ENCODE measurements at regions not wholly inside any gene's neighbourhood (a gene's known extent, or its start where the extent isn't known, plus 50 kb on each side); places are given as distances from the start of the nearest gene placed in this dataset.

- Histone ChIP-seq H3K9ac (ENCODE audit: low read depth, low read length, poor library complexity, severe bottlenecking) (no peak overlapping the region), H3K79me2 (ENCODE audit: insufficient read depth, low read length) (no peaks in the 10 kb centered on the region), H2AFZ (ENCODE audit: low read length) (no peak overlapping the region), H4K20me1 (ENCODE audit: insufficient read depth, low read length, poor library complexity, severe bottlenecking) (no peaks in the 10 kb centered on the region), H3K4me2 (ENCODE audit: low read depth, low read length, poor library complexity, severe bottlenecking) (no peak overlapping the region), H3K27me3 (ENCODE audit: insufficient read depth, low read length, poor library complexity, severe bottlenecking) (no peaks in the 10 kb centered on the region), H3F3A (ENCODE audit: low read depth) (no peaks in the 10 kb centered on the region), H3K4me3 (ENCODE audit: low read length, poor library complexity, severe bottlenecking) (no peak overlapping the region), H3K9me3 (ENCODE audit: insufficient read depth, low read depth, low read length) (no peaks in the 10 kb centered on the region), H3K4me1 (ENCODE audit: insufficient read depth, low read length, poor library complexity, severe bottlenecking) (no peaks in the 10 kb centered on the region), H3K36me3 (ENCODE audit: insufficient read depth, low read length) (no peaks in the 10 kb centered on the region), H3K9me2 (replicated peaks; ENCODE audit: low read depth, low read length) (0 out of 2 replicates have a peak, but pooled peaks cover 5% of the 10 kb centered on the region)
- TF ChIP-seq CTCF (conservative IDR thresholded peaks at IDR 0.05; ENCODE audit: low read length): no peak
- no peak for TF ChIP-seq EZH2phosphoT487 (IDR thresholded peaks at IDR 0.05; ENCODE audit: borderline replicate concordance)
Measured at GRCh38 chr4:166399021-166399420, 526.0 kb downstream of the TLL1 start.

- no peak for TF ChIP-seq CTCF (conservative IDR thresholded peaks at IDR 0.05; ENCODE audit: low read length)
- TF ChIP-seq EZH2phosphoT487 (IDR thresholded peaks at IDR 0.05; ENCODE audit: borderline replicate concordance): no peak
- 0 out of 2 replicates have a peak, but pooled peaks cover 5% of the 10 kb centered on the region for H3K9me2 ChIP-seq (replicated peaks; ENCODE audit: low read depth, low read length)
- no peaks in the 10 kb centered on the region for H3K4me1 ChIP-seq (ENCODE audit: insufficient read depth, low read length, poor library complexity, severe bottlenecking)
Measured at GRCh38 chr4:166400270-166400894, 527.3 kb downstream of the TLL1 start.

GRCh38 chr4:166413356-166413755 is 540.3 kb downstream of the TLL1 start:
- TF ChIP-seq EZH2phosphoT487 (IDR thresholded peaks at IDR 0.05; ENCODE audit: borderline replicate concordance) (no peak), CTCF (conservative IDR thresholded peaks at IDR 0.05; ENCODE audit: low read length) (no peak)
- no peaks in the 10 kb centered on the region for H3K9me3 ChIP-seq (ENCODE audit: insufficient read depth, low read depth, low read length)

More at GRCh38 chr4:166400270-166400894, 527.3 kb downstream of the TLL1 start:
- Histone ChIP-seq H3K4me2 (ENCODE audit: low read depth, low read length, poor library complexity, severe bottlenecking) (no peak overlapping the region), H3K9me3 (ENCODE audit: insufficient read depth, low read depth, low read length) (no peaks in the 10 kb centered on the region), H2AFZ (ENCODE audit: low read length) (no peak overlapping the region), H3K9ac (ENCODE audit: low read depth, low read length, poor library complexity, severe bottlenecking) (no peak overlapping the region), H3F3A (ENCODE audit: low read depth) (no peaks in the 10 kb centered on the region), H3K79me2 (ENCODE audit: insufficient read depth, low read length) (no peaks in the 10 kb centered on the region), H3K36me3 (ENCODE audit: insufficient read depth, low read length) (no peaks in the 10 kb centered on the region), H3K4me3 (ENCODE audit: low read length, poor library complexity, severe bottlenecking) (no peak overlapping the region), H3K27me3 (ENCODE audit: insufficient read depth, low read length, poor library complexity, severe bottlenecking) (no peaks in the 10 kb centered on the region), H4K20me1 (ENCODE audit: insufficient read depth, low read length, poor library complexity, severe bottlenecking) (no peaks in the 10 kb centered on the region)

More at GRCh38 chr4:166413356-166413755, 540.3 kb downstream of the TLL1 start:
- H3K4me1 ChIP-seq (ENCODE audit: insufficient read depth, low read length, poor library complexity, severe bottlenecking): no peaks in the 10 kb centered on the region
- H3K4me2 ChIP-seq (ENCODE audit: low read depth, low read length, poor library complexity, severe bottlenecking): no peak overlapping the region
- H3K9ac ChIP-seq (ENCODE audit: low read depth, low read length, poor library complexity, severe bottlenecking): no peak overlapping the region
- H3K9me2 ChIP-seq (replicated peaks; ENCODE audit: low read depth, low read length): no peaks in the 10 kb centered on the region
- no peak overlapping the region for H3K4me3 ChIP-seq (ENCODE audit: low read length, poor library complexity, severe bottlenecking)
- H3F3A ChIP-seq (ENCODE audit: low read depth): no peaks in the 10 kb centered on the region
- no peak overlapping the region for H2AFZ ChIP-seq (ENCODE audit: low read length)
- no peaks in the 10 kb centered on the region for H3K79me2 ChIP-seq (ENCODE audit: insufficient read depth, low read length)
- no peaks in the 10 kb centered on the region for H3K36me3 ChIP-seq (ENCODE audit: insufficient read depth, low read length)
- no peaks in the 10 kb centered on the region for H4K20me1 ChIP-seq (ENCODE audit: insufficient read depth, low read length, poor library complexity, severe bottlenecking)
- no peaks in the 10 kb centered on the region for H3K27me3 ChIP-seq (ENCODE audit: insufficient read depth, low read length, poor library complexity, severe bottlenecking)
